HG03025 (cell line): ENCODE measurements at regions not wholly inside any gene's neighbourhood (a gene's known extent, or its start where the extent isn't known, plus 50 kb on each side); places are given as distances from the start of the nearest gene placed in this dataset.
"Not testable (repeated sequence)": the region's sequence is repeated elsewhere in the genome, so short reads cannot be mapped to it uniquely, and the experiment has no call there.

Source experiments
- ATAC-seq: cut with Tn5 transposase; IDR thresholded peaks from one replicate; pipeline ENCODE4 v1.9.1; 2021; ENCODE audit warnings: mild to moderate bottlenecking, moderate library complexity; ENCODE audit not compliant: unreplicated experiment, low FRiP score

- ATAC-seq = not testable (repeated sequence)
These were observed 448.3 kb upstream of the HTR1E start for GRCh38 chr6:86489042-86489441.

GRCh38 chr6:86487660-86488221 lies 449.6 kb upstream of the HTR1E start:
- ATAC-seq = no peak

DNA sequence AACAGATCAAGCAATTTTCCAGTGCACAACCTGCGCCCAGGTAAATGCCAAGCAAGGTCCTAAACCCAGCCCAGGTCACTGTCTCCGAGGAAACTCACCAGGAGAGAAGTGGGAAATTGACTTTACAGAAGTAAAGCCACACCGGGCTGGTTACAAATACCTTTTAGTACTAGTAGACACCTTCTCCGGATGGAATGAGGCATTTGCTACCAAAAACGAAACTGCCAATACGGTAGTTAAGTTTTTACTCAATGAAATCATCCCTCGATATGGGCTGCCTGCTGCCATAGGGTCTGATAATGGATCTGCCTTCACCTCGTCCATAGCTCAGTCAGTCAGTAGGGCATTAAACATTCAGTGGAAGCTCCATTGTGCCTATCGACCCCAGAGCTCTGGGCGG lies 459.0 kb upstream of the HTR1E start:
- not testable (repeated sequence) for ATAC-seq

DNA sequence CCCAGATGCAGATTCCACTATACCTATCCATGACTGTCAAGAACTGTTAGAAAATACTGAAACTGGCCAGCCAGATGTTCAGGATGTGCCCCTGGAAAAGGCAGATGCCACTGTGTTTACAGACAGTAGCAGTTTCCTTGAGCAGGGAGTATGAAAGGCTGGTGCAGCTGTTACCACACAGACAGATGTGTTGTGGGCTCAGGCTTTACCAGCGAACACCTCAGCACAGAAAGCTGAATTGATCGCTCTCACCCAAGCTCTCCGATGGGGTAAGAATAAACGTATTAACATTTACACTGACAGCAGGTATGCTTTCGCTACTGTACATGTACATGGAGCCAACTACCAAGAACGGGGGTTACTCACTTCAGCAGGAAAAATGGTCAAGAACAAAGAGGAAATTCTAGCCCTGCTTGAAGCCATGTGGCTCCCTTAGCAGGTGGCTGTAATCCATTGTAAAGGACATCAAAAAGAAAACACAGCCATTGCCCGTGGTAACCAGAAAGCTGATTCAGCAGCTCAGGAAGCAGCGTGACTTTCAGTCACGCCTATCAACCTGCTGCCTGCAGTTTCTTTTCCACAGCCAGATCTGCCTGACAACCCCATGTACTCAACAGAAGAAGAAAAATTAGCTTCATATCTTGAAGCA lies 459.7 kb upstream of the HTR1E start:
- no peak for ATAC-seq

GRCh38 chr6:86476311-86476710 lies 461.0 kb upstream of the HTR1E start:
- no peak for ATAC-seq

- no peak for ATAC-seq
These were observed 463.2 kb upstream of the HTR1E start for GRCh38 chr6:86474081-86474480.

- no peak for ATAC-seq
These were observed 465.5 kb upstream of the HTR1E start for GRCh38 chr6:86471791-86472190.

- ATAC-seq = no peak
These were observed 477.4 kb upstream of the HTR1E start for GRCh38 chr6:86459978-86460377.

- ATAC-seq = no peak
These were observed 480.5 kb upstream of the HTR1E start for GRCh38 chr6:86456821-86457220.

GRCh38 chr6:86453232-86453631 lies 484.1 kb upstream of the HTR1E start:
- no peak for ATAC-seq

GRCh38 chr6:86448398-86448797 lies 488.9 kb upstream of the HTR1E start:
- no peak for ATAC-seq

DNA sequence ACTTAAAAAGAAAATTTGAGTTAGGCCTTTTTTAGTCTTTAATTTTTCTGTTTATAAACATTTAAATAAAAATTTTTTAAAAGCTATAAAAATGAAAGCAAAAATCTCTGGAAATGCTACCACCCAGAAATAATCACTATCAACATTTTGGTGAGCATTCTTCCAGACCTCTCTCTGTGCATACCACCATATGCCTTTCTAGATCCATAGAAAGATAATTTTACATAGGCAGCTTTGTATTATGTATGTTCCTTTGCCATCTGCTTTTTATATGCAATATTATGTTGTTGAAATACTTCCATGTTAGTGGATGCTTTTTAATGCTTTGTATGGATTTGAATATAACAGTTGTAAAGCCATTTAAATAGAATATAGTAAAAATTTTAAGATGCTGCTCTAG lies 496.7 kb upstream of the HTR1E start:
- no peak for ATAC-seq

- no peak for ATAC-seq
These were observed 513.8 kb upstream of the HTR1E start for GRCh38 chr6:86423571-86423970.

- ATAC-seq = no peak
These were observed 525.3 kb upstream of the HTR1E start for GRCh38 chr6:86412057-86412456.

GRCh38 chr6:86407128-86407527 lies 530.2 kb upstream of the HTR1E start:
- no peak for ATAC-seq

DNA sequence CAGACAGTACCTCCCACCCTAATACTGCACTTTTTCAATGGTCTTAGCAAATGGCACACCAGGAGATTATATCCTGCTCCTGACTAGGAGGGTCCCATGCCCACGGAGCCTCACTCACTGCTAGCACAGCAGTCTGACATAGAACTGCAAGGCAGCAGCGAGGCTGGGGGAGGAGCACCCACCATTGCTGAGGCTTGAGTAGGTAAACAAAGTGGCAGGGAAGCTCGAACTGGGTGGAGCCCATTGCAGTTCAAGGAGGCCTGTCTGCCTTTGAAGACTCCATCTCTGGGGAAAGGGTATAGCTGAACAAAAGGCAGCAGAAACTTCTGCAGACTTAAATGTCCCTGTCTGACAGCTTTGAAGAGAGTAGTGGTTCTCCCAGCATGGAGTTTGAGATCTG lies 544.5 kb upstream of the HTR1E start:
- ATAC-seq = not testable (repeated sequence)

- no peak for ATAC-seq
These were observed 556.7 kb upstream of the HTR1E start for GRCh38 chr6:86380571-86381125.

- ATAC-seq = no peak
These were observed 579.5 kb upstream of the HTR1E start for GRCh38 chr6:86357877-86358276.

- ATAC-seq = no peak
These were observed 582.1 kb upstream of the HTR1E start for GRCh38 chr6:86355271-86355670.

DNA sequence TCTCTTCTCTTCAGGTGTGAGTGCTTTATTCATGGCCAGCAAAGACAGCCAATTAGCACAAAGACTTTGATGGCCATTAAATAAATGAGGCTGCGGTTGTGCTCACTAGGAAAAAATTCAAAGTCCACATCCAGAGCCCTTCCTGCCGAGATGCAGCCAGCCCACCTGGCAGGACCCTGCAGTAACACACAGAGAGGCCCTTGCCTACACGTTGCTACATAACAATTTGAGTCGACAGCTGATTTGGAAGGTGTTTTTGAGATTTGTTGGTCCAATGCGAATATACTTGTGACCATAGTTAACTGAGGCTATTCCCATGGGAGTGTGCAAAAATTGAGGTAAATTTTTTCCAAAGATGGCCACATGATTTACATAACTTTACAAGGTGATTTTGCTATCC lies 605.4 kb upstream of the HTR1E start:
- no peak for ATAC-seq

DNA sequence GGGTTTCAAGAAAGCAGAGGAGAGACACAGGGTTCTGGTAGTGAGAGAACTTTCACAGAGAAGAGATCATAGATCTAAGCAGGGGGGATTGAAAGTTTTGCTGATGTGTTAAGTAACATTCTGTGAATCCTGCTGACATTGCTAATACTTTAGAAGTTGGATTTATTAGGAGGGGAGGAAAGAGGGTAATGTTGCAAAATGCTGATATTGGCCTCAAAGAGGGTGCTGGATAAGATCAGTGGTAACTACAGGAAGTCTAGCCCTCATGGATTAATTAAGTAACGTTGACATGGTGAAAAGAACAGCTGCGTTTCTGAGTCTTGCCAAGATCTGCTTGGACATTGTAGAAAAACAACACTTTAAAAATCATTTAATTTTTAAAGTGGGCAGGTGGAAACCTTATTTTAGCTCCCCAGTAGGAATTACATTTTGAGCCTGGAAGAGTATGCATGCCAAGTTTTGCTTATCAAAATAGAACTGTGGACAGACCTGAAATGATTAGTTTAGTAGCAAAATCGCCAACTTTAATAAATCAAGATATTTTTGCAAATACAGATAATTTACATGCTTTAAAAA lies 606.0 kb upstream of the HTR1E start:
- ATAC-seq = no peak

- ATAC-seq = no peak
These were observed 631.1 kb upstream of the HTR1E start for GRCh38 chr6:86306210-86306609.
